Effector CD4-positive, alpha-beta T cell (primary cell): ENCODE measurements at regions not wholly inside any gene's neighbourhood (a gene's known extent, or its start where the extent isn't known, plus 50 kb on each side); places are given as distances from the start of the nearest gene placed in this dataset.
"Not testable (repeated sequence)": the region's sequence is repeated elsewhere in the genome, so short reads cannot be mapped to it uniquely, and the experiment has no call there.

ENCODE experiments used
- DNase-seq: peaks from one replicate; pipeline ENCODE4 v3.0.0-alpha.2; 2020

GRCh38 chr3:153855772-153856171 is 265.4 kb upstream of the ARHGEF26 start:
- no peak for DNase-seq

GRCh38 chr3:153856932-153857331 is 264.3 kb upstream of the ARHGEF26 start:
- DNase-seq = no peak

- no peak for DNase-seq
Measured at GRCh38 chr3:153864793-153865192, 256.4 kb upstream of the ARHGEF26 start.

GRCh38 chr3:153866901-153867300 is 254.3 kb upstream of the ARHGEF26 start:
- DNase-seq = no peak

DNA sequence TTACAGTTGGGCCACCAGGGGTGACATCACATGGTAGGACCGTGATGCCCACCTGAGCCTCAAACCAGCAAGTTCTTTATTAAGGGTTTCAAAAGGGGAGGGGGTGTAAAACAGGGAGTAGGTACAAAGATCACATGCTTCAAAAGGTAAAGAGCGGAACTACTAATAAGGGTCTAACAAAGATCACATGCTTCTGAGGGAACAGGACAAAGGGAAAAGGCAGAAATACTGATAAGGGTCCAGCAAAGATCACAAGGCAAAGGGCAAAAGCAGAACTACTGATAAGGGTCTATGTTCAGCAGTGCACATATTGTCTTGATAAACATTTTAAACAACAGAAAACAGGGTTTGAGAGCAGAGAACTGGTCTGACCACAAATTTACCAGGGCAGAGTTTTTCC is 246.8 kb upstream of the ARHGEF26 start:
- DNase-seq = not testable (repeated sequence)

GRCh38 chr3:153880493-153880892 is 240.7 kb upstream of the ARHGEF26 start:
- no peak for DNase-seq

DNA sequence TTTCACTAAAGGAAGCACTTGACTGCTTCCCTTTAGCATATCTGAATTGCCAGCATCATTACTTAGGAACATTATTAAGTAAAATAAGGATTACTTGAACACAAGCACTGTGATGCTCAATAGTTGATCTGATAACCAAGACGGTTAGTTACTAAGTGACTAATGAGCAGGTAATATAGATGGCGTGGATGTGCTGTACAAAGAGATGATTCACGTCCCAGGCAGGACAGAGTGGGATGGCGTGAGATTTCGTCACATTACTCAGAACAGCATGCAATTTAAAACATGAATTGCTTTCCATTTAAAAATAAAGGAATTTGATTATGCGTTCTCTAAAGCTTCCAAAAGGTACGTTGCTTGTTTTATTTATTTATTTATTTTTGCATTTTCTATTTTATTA is 240.0 kb upstream of the ARHGEF26 start:
- DNase-seq = no peak

DNA sequence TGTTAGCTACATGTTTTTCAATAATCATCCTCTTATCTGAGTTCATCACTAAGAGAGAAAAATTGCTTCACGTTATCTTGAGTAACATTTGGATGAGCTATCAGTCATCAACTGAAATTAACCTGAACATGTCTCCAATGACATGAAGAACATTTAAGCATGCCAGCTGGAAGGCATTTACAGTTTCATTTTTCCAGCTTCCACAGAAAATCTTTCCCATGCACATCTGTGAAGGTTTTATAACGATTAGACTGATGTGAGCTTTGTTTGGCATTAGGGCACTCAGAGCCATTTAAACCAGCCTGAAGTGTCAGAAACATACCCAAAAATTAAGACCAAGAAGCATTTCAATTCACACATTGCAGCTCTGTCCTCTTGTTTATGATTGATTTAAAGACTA is 235.8 kb upstream of the ARHGEF26 start:
- no peak for DNase-seq

- DNase-seq = no peak
Measured at GRCh38 chr3:153889905-153890334, 231.3 kb upstream of the ARHGEF26 start.

DNA sequence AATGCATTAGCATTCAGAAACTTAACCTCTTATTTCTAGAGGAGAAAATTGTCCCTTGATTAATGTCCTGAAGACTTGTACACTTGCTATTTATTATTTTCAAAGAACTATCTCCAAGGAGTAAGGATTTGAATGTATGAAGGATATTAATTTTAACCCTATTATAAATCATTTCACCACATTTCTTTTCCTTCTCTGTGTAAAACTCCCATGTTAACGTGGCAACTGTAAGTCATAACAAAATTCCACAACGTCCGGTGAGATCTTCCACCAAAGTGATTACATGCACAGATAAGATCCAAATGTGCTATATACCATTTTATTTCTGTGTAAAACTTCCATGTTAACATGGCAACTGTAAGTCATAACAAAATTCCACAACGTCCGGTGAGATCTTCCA is 229.1 kb upstream of the ARHGEF26 start:
- DNase-seq = no peak

DNA sequence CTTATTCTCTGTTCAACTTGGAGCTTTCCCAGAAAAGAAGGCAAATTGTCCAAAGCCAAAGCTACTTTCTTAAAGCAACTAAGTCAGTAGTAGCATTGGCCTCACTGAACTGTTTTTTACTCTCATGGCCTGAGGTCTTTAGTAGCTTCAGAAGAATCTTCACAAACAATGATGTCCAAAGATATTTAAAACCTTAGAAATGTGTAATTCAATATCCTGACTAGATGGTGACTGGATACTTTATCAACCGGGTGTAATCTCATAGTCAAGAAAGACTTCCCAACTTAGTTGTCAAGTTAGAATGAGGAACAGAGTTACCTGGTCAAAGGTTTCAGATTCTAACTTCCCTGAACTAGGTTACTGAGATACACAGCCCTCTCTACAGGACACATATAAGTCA is 226.3 kb upstream of the ARHGEF26 start:
- DNase-seq = no peak

GRCh38 chr3:153896197-153896596 is 225.0 kb upstream of the ARHGEF26 start:
- no peak for DNase-seq

GRCh38 chr3:153897025-153897723 is 224.0 kb upstream of the ARHGEF26 start:
- no peak for DNase-seq

DNA sequence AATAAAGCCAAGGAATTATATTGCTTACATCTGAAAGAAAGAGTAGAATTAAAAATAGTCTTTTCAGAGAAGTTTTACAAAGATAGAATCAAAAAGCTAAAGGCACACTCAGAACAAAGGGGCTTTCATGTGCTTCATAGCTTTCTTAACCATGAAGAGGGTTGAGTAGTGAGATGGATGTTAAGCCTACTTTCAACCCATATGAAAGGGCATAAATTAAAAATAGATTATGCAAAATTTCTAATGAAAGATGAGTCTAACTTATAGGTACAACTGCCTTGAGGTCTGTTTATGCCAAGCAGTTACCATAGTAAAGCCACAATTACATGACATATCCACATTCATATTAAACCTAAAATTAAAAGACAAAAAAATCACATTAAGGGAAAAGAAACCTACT is 223.3 kb upstream of the ARHGEF26 start:
- no peak for DNase-seq

GRCh38 chr3:153901152-153901551 is 220.0 kb upstream of the ARHGEF26 start:
- no peak for DNase-seq

- no peak for DNase-seq
Measured at GRCh38 chr3:153901991-153902390, 219.2 kb upstream of the ARHGEF26 start.

- no peak for DNase-seq
Measured at GRCh38 chr3:153903430-153903829, 217.8 kb upstream of the ARHGEF26 start.

- no peak for DNase-seq
Measured at GRCh38 chr3:153906366-153906765, 214.8 kb upstream of the ARHGEF26 start.

GRCh38 chr3:153910387-153910786 is 210.8 kb upstream of the ARHGEF26 start:
- DNase-seq = no peak

GRCh38 chr3:153911116-153911515 is 210.1 kb upstream of the ARHGEF26 start:
- no peak for DNase-seq

- DNase-seq = no peak
Measured at GRCh38 chr3:153919773-153920172, 201.4 kb upstream of the ARHGEF26 start.

- DNase-seq = no peak
Measured at GRCh38 chr3:153921826-153922225, 199.4 kb upstream of the ARHGEF26 start.

- DNase-seq = no peak
Measured at GRCh38 chr3:153925841-153926514, 195.2 kb upstream of the ARHGEF26 start.

- no peak for DNase-seq
Measured at GRCh38 chr3:153927107-153927506, 194.1 kb upstream of the ARHGEF26 start.

- no peak for DNase-seq
Measured at GRCh38 chr3:153928851-153929250, 192.3 kb upstream of the ARHGEF26 start.
